ENCODE measurements at regions not wholly inside any gene's neighbourhood (a gene's known extent, or its start where the extent isn't known, plus 50 kb on each side); places are given as distances from the start of the nearest gene placed in this dataset.

DNA sequence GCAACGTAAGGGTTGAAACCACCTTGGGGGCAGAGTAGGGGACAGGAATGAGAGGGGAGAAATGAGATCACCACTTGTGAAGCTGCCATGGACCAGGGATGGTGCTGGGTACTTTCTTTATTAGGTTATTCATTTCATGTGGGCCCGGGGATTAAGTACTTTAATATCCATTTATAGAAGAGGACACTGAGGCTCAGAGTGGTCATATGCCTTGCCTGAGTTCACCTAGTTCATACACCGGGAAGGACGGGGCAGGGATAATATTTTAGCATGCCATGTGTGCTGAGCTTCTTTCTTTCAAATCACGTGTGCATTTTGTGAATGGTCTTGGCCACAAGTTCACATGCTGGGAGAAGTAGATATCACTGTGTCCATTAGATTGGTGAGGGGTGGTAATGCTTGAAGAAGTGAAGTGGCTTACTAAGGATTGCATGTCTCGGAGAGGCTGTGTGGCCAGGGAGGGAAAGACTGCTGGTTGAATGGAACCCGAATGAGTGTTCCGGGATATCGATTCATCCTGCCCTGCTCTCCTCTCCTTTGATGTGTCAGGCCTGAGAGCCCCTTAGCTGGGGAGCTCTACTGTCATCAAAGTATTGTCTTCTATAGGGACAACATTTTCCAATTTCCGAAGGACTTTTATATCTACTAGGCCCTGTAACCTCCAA, 187.1 kb downstream of the MYCN start:
- Histone ChIP-seq H3K27me3 (ENCODE audit: low read depth) (peaks cover 45% of the 10 kb centered on the region), H3K27ac (replicated peaks) (no peak overlapping the region), H3K4me3 (no peak overlapping the region), H3K4me1 (no peaks in the 10 kb centered on the region), H3K36me3 (no peaks in the 10 kb centered on the region), H3K9me3 (replicated peaks) (no peaks in the 10 kb centered on the region)
- intact Hi-C loops (cut with micrococcal nuclease): no loop called here
- DNase-seq: no peak
- no peak for TF ChIP-seq CTCF (IDR thresholded peaks at IDR 0.05; ENCODE audit: borderline replicate concordance)

DNA sequence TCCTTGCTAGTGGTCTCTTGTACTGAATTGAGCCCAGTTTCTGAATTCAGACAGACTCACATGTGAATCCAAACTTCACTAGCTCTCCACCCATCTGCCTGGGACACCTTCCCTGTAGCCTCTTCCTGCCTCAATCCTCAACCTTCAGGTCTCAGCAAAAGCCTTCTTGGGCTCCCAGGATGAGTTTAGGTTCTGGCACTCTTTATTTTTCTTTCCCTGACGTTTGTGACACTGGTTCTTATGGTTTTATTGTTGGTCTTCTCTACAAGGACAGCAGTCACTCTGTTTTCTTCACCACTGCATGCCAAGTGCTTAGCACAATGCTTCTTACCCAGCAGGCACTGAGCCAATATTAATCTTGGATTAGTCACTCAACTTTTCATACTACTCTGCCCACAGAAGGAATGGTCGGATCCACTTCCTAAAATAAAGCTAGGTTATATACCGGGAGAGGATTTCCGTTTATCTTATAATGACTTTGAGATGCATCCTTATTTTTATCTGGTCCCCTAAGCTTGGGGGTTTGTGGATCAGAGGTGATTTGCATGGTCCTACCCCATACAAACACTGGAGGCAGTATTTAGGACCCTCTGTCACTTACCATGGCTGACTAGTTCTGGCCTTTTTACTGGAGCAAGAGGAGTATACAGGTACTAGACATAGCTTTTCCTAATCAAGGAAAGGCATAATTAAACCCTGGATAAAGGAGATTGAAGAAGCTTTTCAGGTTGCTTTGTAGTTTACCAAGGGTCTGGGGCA, 186.3 kb downstream of the MYCN start:
- no peaks in the 10 kb centered on the region for H3K36me3 ChIP-seq
- intact Hi-C loops (cut with micrococcal nuclease): no loop called here

DNA sequence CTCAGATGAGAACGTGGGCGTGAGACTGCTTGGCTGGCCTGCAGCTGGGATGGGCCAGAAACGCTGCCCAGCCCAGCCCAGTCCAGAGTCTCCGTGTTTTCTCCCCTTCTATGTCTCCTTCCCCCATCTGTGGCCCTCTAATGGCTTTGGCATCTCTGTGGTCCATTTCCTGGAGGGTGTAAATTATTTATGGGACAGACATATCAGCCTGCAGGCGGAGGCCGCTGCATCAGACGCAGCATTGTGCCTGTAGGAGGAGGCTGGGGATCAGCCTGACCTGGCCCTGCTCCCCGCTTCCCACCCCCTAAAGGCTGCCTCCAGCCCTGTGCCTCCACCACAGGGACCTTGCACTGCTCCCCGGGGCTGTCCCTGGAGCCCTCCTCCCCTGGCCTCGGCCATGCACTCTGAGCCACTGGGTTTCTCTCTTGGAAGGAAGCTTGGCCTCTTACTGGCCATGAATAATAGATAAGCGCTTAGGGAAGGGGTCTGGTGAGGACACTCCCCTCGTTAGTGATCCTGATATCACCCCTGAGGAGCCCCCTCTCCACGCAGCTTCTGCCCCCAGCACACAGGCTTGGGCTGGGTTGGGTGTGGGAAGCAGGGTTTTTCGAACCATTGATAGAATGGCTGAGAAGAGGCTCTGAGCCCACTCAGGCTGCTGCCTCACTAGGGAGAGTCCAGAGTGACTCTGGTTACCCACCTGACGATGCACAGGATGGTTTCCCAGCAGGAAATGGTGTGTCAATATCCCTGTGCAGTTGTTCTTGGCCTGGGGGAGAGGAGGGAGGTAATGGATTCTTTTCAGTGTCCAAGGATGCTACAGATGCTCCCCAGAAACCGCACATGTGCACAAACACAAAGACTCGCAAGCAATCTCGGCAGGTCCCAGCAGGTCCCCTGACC, 185.5 kb downstream of the MYCN start:
- Histone ChIP-seq H3K36me3 (no peaks in the 10 kb centered on the region), H3K4me3 (no peak overlapping the region), H3K9me3 (replicated peaks) (peaks cover 4% of the 10 kb centered on the region), H3K4me1 (no peaks in the 10 kb centered on the region), H3K27ac (replicated peaks) (no peak overlapping the region), H3K27me3 (ENCODE audit: low read depth) (peaks cover 45% of the 10 kb centered on the region)
- DNase-seq: no peak
- TF ChIP-seq CTCF (IDR thresholded peaks at IDR 0.05; ENCODE audit: borderline replicate concordance): no peak
- intact Hi-C loops (cut with micrococcal nuclease): no loop called here

More for the DNA sequence above, 186.3 kb downstream of the MYCN start:
- H3K4me3 ChIP-seq: no peak overlapping the region
- H3K4me1 ChIP-seq: no peaks in the 10 kb centered on the region
- TF ChIP-seq CTCF (IDR thresholded peaks at IDR 0.05; ENCODE audit: borderline replicate concordance): no peak
- H3K9me3 ChIP-seq (replicated peaks): no peaks in the 10 kb centered on the region
- peaks cover 45% of the 10 kb centered on the region for H3K27me3 ChIP-seq (ENCODE audit: low read depth)
- H3K27ac ChIP-seq (replicated peaks): no peak overlapping the region
- DNase-seq: no peak

- Histone ChIP-seq H3K27ac (replicated peaks) (no peak overlapping the region), H3K36me3 (no peaks in the 10 kb centered on the region)
- DNase-seq: no peak
These were observed 184.7 kb downstream of the MYCN start for GRCh38 chr2:16124881-16125613.

More at GRCh38 chr2:16124881-16125613, 184.7 kb downstream of the MYCN start:
- Histone ChIP-seq H3K9me3 (replicated peaks) (peaks cover 4% of the 10 kb centered on the region), H3K4me1 (no peaks in the 10 kb centered on the region), H3K27me3 (ENCODE audit: low read depth) (peaks cover 41% of the 10 kb centered on the region), H3K4me3 (no peak overlapping the region)
- intact Hi-C loops (cut with micrococcal nuclease): no loop called here
- TF ChIP-seq CTCF (IDR thresholded peaks at IDR 0.05; ENCODE audit: borderline replicate concordance): no peak

Data from left ventricle myocardium inferior (tissue), 1 donor.